ENCODE measurements at regions not wholly inside any gene's neighbourhood (a gene's known extent, or its start where the extent isn't known, plus 50 kb on each side); places are given as distances from the start of the nearest gene placed in this dataset.

GRCh38 chr3:124535306-124535705 is 194.9 kb upstream of the UMPS start:
- TF ChIP-seq CTCF (IDR thresholded peaks at IDR 0.05; ENCODE audit: low read depth, low read length, missing input control) (no peak), JUND (IDR thresholded peaks at IDR 0.05) (no peak), GABPA (IDR thresholded peaks at IDR 0.05 in 1 of 2, conservative IDR thresholded peaks at IDR 0.05 in 1 of 2) (no peak), REST (IDR thresholded peaks at IDR 0.05) (no peak), SP1 (IDR thresholded peaks at IDR 0.05) (no peak), TAF1 (conservative IDR thresholded peaks at IDR 0.05) (no peak), ATF3 (IDR thresholded peaks at IDR 0.05) (no peak)

Data from liver (tissue), 3 donors.